GM23338 (cell line): ENCODE measurements at regions not wholly inside any gene's neighbourhood (a gene's known extent, or its start where the extent isn't known, plus 50 kb on each side); places are given as distances from the start of the nearest gene placed in this dataset.

ENCODE experiments used
- ATAC-seq: fragments of 200-7000 bp; cut with Tn5 transposase; 3 replicates; pipeline ENCODE4 v1.9.1; 2020
- DNase-seq: peaks from one replicate; pipeline ENCODE4 v3.0.0-alpha.2; 2015; ENCODE audit warnings: low spot score
- H2AFZ ChIP-seq: fragments of 200-600 bp; sonication (generic); 2 replicates; pipeline ENCODE4 v1.8.0; 2016; ENCODE audit warnings: antibody characterized with exemption, mild to moderate bottlenecking, moderate library complexity
- H3F3A ChIP-seq: fragments of 200-600 bp; sonication (generic); replicated peaks from 2 replicates; pipeline ENCODE4 v1.8.0; 2017; ENCODE audit warnings: antibody characterized with exemption, mixed run types, low read depth
- H3K27ac ChIP-seq: fragments of 200-600 bp; sonication (generic); 2 replicates; pipeline ENCODE4 v1.6.1; 2016; ENCODE audit warnings: low read depth
- H3K27me3 ChIP-seq: fragments of 200-600 bp; sonication (generic); 2 replicates; pipeline ENCODE4 v1.8.0; 2016; ENCODE audit warnings: mild to moderate bottlenecking, mixed run types, moderate library complexity; ENCODE audit not compliant: insufficient read depth
- H3K36me3 ChIP-seq: fragments of 200-600 bp; sonication (generic); 2 replicates; pipeline ENCODE4 v1.8.0; 2016; ENCODE audit warnings: mild to moderate bottlenecking; ENCODE audit not compliant: insufficient read depth
- H3K4me1 ChIP-seq: fragments of 200-600 bp; sonication (generic); 2 replicates; pipeline ENCODE4 v1.8.0; 2016; ENCODE audit warnings: mild to moderate bottlenecking, moderate library complexity; ENCODE audit not compliant: insufficient read depth
- H3K4me2 ChIP-seq: fragments of 200-600 bp; sonication (generic); 2 replicates; pipeline ENCODE4 v1.7.1; 2017; ENCODE audit warnings: mixed run types
- H3K4me3 ChIP-seq: fragments of 200-600 bp; sonication (generic); 2 replicates; pipeline ENCODE4 v1.6.1; 2016; ENCODE audit warnings: mixed run types
- H3K79me2 ChIP-seq: fragments of 200-600 bp; sonication (generic); replicated peaks from 2 replicates; pipeline ENCODE4 v1.8.0; 2017; ENCODE audit warnings: mild to moderate bottlenecking; ENCODE audit not compliant: insufficient read depth
- H3K9me2 ChIP-seq: fragments of 200-600 bp; sonication (generic); 2 replicates; pipeline ENCODE4 v1.8.0; 2017; ENCODE audit not compliant: insufficient read depth
- H4K20me1 ChIP-seq: fragments of 200-600 bp; sonication (generic); replicated peaks from 2 replicates; pipeline ENCODE4 v1.8.0; 2017; ENCODE audit warnings: mild to moderate bottlenecking; ENCODE audit not compliant: insufficient read depth
- H3K27ac Mint-ChIP-seq: 2 replicates; pipeline ENCODE4 v1.8.0; 2020; ENCODE audit warnings: inconsistent platforms, mild to moderate bottlenecking, moderate library complexity, mixed read lengths
- H3K27me3 Mint-ChIP-seq: 3 replicates; pipeline ENCODE4 v1.8.0; 2022; ENCODE audit warnings: low read depth, mild to moderate bottlenecking, moderate library complexity, mixed read lengths, inconsistent platforms; ENCODE audit not compliant: insufficient read depth, poor library complexity
- H3K36me3 Mint-ChIP-seq: 3 replicates; pipeline ENCODE4 v1.8.0; 2021; ENCODE audit warnings: low read depth, mild to moderate bottlenecking, inconsistent platforms, moderate library complexity, mixed read lengths
- H3K4me1 Mint-ChIP-seq: 3 replicates; pipeline ENCODE4 v1.8.0; 2020; ENCODE audit warnings: mild to moderate bottlenecking, inconsistent platforms, mixed read lengths
- H3K4me3 Mint-ChIP-seq: 3 replicates; pipeline ENCODE4 v1.8.0; 2021; ENCODE audit warnings: moderate library complexity, mild to moderate bottlenecking, inconsistent platforms, mixed read lengths
- H3K9me3 Mint-ChIP-seq: 3 replicates; pipeline ENCODE4 v1.8.0; 2020; ENCODE audit warnings: moderate library complexity, mild to moderate bottlenecking, inconsistent platforms, mixed read lengths
- CREB1 ChIP-seq: fragments of 250-450 bp; sonication (Bioruptor Pico); IDR thresholded peaks from 2 replicates; pipeline ENCODE4 v1.5.0; 2020; ENCODE audit warnings: low read depth, mild to moderate bottlenecking, moderate library complexity
- ETS1 ChIP-seq: IDR thresholded peaks from 2 replicates; pipeline ENCODE4 v1.6.1; 2016; ENCODE audit warnings: antibody characterized with exemption
- EZH2 ChIP-seq: fragments of 200-600 bp; sonication (generic); IDR thresholded peaks from one replicate; pipeline ENCODE4 v1.8.0; 2017; ENCODE audit warnings: antibody characterized with exemption, mild to moderate bottlenecking, low read depth; ENCODE audit not compliant: unreplicated experiment
- EZH2phosphoT487 ChIP-seq: fragments of 200-600 bp; sonication (generic); IDR thresholded peaks from one replicate; pipeline ENCODE4 v1.8.1; 2018; ENCODE audit warnings: antibody characterized with exemption; ENCODE audit not compliant: unreplicated experiment
- JUNB ChIP-seq: IDR thresholded peaks from one replicate; pipeline ENCODE4 v1.6.1; 2016; ENCODE audit warnings: antibody characterized with exemption; ENCODE audit not compliant: unreplicated experiment
- NANOG ChIP-seq: IDR thresholded peaks from 2 replicates; pipeline ENCODE4 v1.6.1; 2016; ENCODE audit warnings: antibody characterized with exemption, borderline replicate concordance
- POLR2AphosphoS5 ChIP-seq: IDR thresholded peaks from 2 replicates; pipeline ENCODE4 v1.6.1; 2016; ENCODE audit warnings: antibody characterized with exemption, low read depth
- REST ChIP-seq: IDR thresholded peaks from one replicate; pipeline ENCODE4 v1.6.1; 2018; ENCODE audit warnings: antibody characterized with exemption; ENCODE audit not compliant: unreplicated experiment
- ZNF331 ChIP-seq: fragments of 250-450 bp; sonication (Bioruptor Pico); IDR thresholded peaks from 2 replicates; pipeline ENCODE4 v1.5.0; 2020; ENCODE audit warnings: low read depth, mild to moderate bottlenecking, moderate library complexity

GRCh38 chr6:122025104-122025503 is 374.3 kb upstream of the HSF2 start (continued):
- TF ChIP-seq REST (no peak), POLR2AphosphoS5 (no peak)

- Histone ChIP-seq H3F3A (no peaks in the 10 kb centered on the region), H3K4me3 (no peak overlapping the region), H2AFZ (no peak overlapping the region), H3K27me3 (no peaks in the 10 kb centered on the region), H3K9me2 (no peaks in the 10 kb centered on the region), H4K20me1 (no peaks in the 10 kb centered on the region), H3K4me2 (no peak overlapping the region), H3K4me1 (no peaks in the 10 kb centered on the region), H3K79me2 (no peaks in the 10 kb centered on the region), H3K36me3 (no peaks in the 10 kb centered on the region), H3K27ac (no peak overlapping the region)
- no peaks in the 10 kb centered on the region for H3K27me3 Mint-ChIP-seq
- H3K36me3 Mint-ChIP-seq: peaks cover 8% of the 10 kb centered on the region; the same call in 2 of the 3 replicates
- peaks cover 3% of the 10 kb centered on the region; the same call in 1 of the 3 replicates for H3K9me3 Mint-ChIP-seq
- H3K4me3 Mint-ChIP-seq: no peak overlapping the region
- no peak overlapping the region for H3K27ac Mint-ChIP-seq
- DNase-seq: no peak
- no peak for TF ChIP-seq ETS1
- TF ChIP-seq REST: no peak
- TF ChIP-seq EZH2: no peak
- no peak for TF ChIP-seq NANOG
- no peak for TF ChIP-seq JUNB
- no peak for TF ChIP-seq POLR2AphosphoS5
- TF ChIP-seq ZNF331: no peak
- no peak for TF ChIP-seq CREB1 (CRISPR knock-in tag)
- no peak for TF ChIP-seq EZH2phosphoT487
- no peaks in the 10 kb centered on the region for H3K4me1 Mint-ChIP-seq
- ATAC-seq: no peak
Observed at GRCh38 chr6:122026582-122027369, 372.7 kb upstream of the HSF2 start.
